Calu3 (cell line): ENCODE measurements at regions not wholly inside any gene's neighbourhood (a gene's known extent, or its start where the extent isn't known, plus 50 kb on each side); places are given as distances from the start of the nearest gene placed in this dataset.
A peak's percentile ranks its signal among the peaks of the same experiment; 100 is the strongest.

Experiments
- BruUV-seq: library from RNA; stranded (reverse); fragments of 400-500 nt; replicated peaks from 2 replicates; lab custom pipeline; 2021; lab: Mats Ljungman, UMichigan
- CTCF ChIA-PET: fragments of 300-600 bp; sonication (Branson Sonifier 250); formaldehyde crosslinking; loops from one replicate; lab custom pipeline; 2022; ENCODE audit warnings: antibody characterized with exemption; lab: Charles Lee
- DNase-seq: peaks from one replicate; pipeline ENCODE4 v3.0.0; 2022
- H3K27ac Mint-ChIP-seq: one replicate; pipeline ENCODE4 v1.8.0; 2022; ENCODE audit warnings: mixed read lengths; ENCODE audit not compliant: unreplicated experiment
- H3K27me3 Mint-ChIP-seq: one replicate; pipeline ENCODE4 v1.8.0; 2022; ENCODE audit warnings: mixed read lengths; ENCODE audit not compliant: unreplicated experiment
- H3K36me3 Mint-ChIP-seq: one replicate; pipeline ENCODE4 v1.8.0; 2022; ENCODE audit warnings: mild to moderate bottlenecking, moderate library complexity, mixed read lengths; ENCODE audit not compliant: insufficient read depth, unreplicated experiment
- H3K4me1 Mint-ChIP-seq: one replicate; pipeline ENCODE4 v1.8.0; 2022; ENCODE audit warnings: mild to moderate bottlenecking, low read depth, mixed read lengths; ENCODE audit not compliant: unreplicated experiment
- H3K4me3 Mint-ChIP-seq: one replicate; pipeline ENCODE4 v1.8.0; 2022; ENCODE audit warnings: mild to moderate bottlenecking, low read depth, moderate library complexity, mixed read lengths; ENCODE audit not compliant: unreplicated experiment
- H3K9me3 Mint-ChIP-seq: one replicate; pipeline ENCODE4 v1.8.0; 2022; ENCODE audit warnings: low read depth, mixed read lengths; ENCODE audit not compliant: unreplicated experiment
- CTCF ChIP-seq: fragments of 200-600 bp; IDR thresholded peaks from one replicate; pipeline ENCODE4 v1.8.0; 2022; ENCODE audit warnings: antibody characterized with exemption; ENCODE audit not compliant: unreplicated experiment
- intact Hi-C: fragments of 100-400 bp; cut with micrococcal nuclease; formaldehyde crosslinking; loops from one replicate; pipeline ENCODE4 v1.10.0; 2022; ENCODE audit not compliant: unreplicated experiment

DNA sequence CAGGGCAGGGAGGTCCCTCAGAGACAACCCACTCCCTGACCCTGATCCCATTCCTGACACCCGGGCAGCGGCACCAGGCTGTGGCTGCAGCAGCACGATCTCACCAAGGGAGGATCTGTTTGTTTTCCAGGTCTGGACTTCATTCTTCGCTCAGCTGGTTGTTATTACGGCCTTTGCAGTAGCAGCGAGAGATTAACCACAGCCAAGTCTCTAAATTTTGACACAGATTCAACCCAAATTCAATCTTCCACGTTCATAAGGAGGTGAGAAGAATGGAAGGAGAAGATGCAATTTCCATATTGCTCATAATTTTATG, 91.1 kb upstream of the THBS2 start:
- Mint-ChIP-seq H3K4me3 (no peak overlapping the region), H3K27ac (no peak overlapping the region), H3K27me3 (no peaks in the 10 kb centered on the region), H3K36me3 (no peaks in the 10 kb centered on the region), H3K4me1 (peaks cover 8% of the 10 kb centered on the region), H3K9me3 (no peaks in the 10 kb centered on the region)
- no peak for DNase-seq
- intact Hi-C loops: no loop called here
- BruUV-seq: no TSS peak
- CTCF ChIA-PET: no interaction called here
- no peak for TF ChIP-seq CTCF

DNA sequence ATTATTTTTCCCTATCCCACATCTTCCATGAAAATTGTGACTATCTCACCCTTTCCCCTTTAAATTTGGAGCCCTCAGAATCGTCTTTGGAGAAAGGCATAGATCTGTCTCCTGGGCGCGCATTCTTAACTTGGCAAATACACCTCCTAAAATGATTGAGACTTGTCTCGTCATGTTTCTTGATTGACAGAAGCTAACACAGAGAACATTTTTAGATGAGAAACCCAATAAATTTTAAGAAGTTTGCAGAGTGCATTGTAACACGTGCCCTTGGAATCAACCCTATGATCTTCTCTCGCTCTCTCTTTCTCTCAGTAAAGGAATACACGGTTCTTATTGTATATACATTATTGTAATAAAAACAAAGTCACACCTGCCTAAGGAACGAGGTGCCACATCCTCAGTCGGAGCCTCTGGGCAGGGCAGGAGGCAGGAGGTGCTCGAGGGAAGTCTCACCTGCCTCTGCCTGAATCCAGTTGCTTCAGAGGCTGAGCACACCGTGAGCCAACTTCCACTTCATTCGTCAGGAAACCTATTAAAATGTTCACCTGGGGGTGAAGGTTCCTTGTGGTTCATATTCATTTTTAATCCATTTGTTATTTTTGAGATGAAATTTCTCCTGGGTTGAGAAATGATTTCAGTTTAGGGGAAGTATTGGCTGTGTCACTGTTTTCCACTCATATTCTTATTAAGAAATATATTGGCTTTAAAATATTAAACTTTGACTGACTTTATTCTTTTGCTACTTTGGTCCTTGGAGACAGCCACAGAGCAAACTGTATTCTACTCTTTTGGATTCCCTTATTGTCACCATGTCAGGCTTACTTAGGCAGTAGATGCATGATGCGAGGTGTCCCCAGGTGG, 90.5 kb upstream of the THBS2 start:
- no peak overlapping the region for H3K27ac Mint-ChIP-seq
- CTCF ChIA-PET: no interaction called here
- peaks cover 10% of the 10 kb centered on the region for H3K4me1 Mint-ChIP-seq
- intact Hi-C loops: no loop called here
- DNase-seq: no peak
- H3K4me3 Mint-ChIP-seq: no peak overlapping the region
- no peak for TF ChIP-seq CTCF
- BruUV-seq: no TSS peak
- no peaks in the 10 kb centered on the region for H3K36me3 Mint-ChIP-seq
- no peaks in the 10 kb centered on the region for H3K27me3 Mint-ChIP-seq
- H3K9me3 Mint-ChIP-seq: no peaks in the 10 kb centered on the region

DNA sequence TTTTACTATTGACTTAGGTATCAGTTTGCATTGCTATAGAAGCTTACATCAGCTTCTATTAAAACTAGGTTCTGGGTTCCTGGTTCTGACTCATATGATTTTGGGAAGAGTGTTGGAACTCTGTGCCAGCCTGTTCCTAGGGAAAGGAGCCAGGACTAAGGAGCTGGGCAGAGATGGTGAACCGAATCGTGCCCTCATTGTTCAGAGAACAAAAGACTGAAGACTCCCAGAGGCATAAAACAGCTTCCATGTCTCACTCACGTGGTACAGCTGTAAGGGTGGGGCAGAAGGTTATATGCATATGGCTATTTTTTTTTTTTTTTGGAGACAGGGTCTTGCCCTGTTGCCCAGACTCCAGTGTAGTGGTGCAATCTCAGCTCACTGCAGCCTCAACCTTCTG, 89.1 kb upstream of the THBS2 start:
- Mint-ChIP-seq H3K27me3 (no peaks in the 10 kb centered on the region), H3K27ac (no peak overlapping the region), H3K9me3 (no peaks in the 10 kb centered on the region), H3K36me3 (no peaks in the 10 kb centered on the region), H3K4me3 (no peak overlapping the region), H3K4me1 (peaks cover 10% of the 10 kb centered on the region)
- TF ChIP-seq CTCF: no peak
- intact Hi-C loops: no loop called here
- CTCF ChIA-PET: no interaction called here
- no peak for DNase-seq
- BruUV-seq: no TSS peak

- Mint-ChIP-seq H3K36me3 (no peaks in the 10 kb centered on the region), H3K4me3 (no peak overlapping the region), H3K27me3 (no peaks in the 10 kb centered on the region), H3K9me3 (no peaks in the 10 kb centered on the region), H3K27ac (peak overlapping the region; percentile 42), H3K4me1 (peaks cover 10% of the 10 kb centered on the region)
- intact Hi-C loops: no loop called here
- CTCF ChIA-PET: no interaction called here
- BruUV-seq: no TSS peak
- no peak for TF ChIP-seq CTCF
- no peak for DNase-seq
These were observed 88.1 kb upstream of the THBS2 start for GRCh38 chr6:169341706-169342105.
